SIG-M5 (cell line): ENCODE measurements at regions not wholly inside any gene's neighbourhood (a gene's known extent, or its start where the extent isn't known, plus 50 kb on each side); places are given as distances from the start of the nearest gene placed in this dataset.
"Not testable (repeated sequence)": the region's sequence is repeated elsewhere in the genome, so short reads cannot be mapped to it uniquely, and the experiment has no call there.

Experiments used
- DNase-seq: peaks from one replicate; lab custom pipeline; 2025; lab: John Stamatoyannopoulos, UW

GRCh38 chr21:28174701-28175100, 818.0 kb downstream of the LTN1 start:
- no peak for DNase-seq

GRCh38 chr21:28174006-28174405, 818.7 kb downstream of the LTN1 start:
- no peak for DNase-seq

- no peak for DNase-seq
Observed at GRCh38 chr21:28172376-28172775, 820.3 kb downstream of the LTN1 start.

- no peak for DNase-seq
Observed at GRCh38 chr21:28167366-28167765, 825.3 kb downstream of the LTN1 start.

GRCh38 chr21:28164519-28164918, 828.2 kb downstream of the LTN1 start:
- not testable (repeated sequence) for DNase-seq

- DNase-seq, result not testable (repeated sequence)
Observed at GRCh38 chr21:28162052-28162451, 830.6 kb downstream of the LTN1 start.

- no peak for DNase-seq
Observed at GRCh38 chr21:28160378-28160777, 832.3 kb downstream of the LTN1 start.

GRCh38 chr21:28159396-28159795, 833.3 kb downstream of the LTN1 start:
- no peak for DNase-seq

GRCh38 chr21:28156590-28156989, 836.1 kb downstream of the LTN1 start:
- DNase-seq, result no peak

- no peak for DNase-seq
Observed at GRCh38 chr21:28154121-28154520, 838.6 kb downstream of the LTN1 start.

GRCh38 chr21:28152732-28153131, 839.9 kb downstream of the LTN1 start:
- no peak for DNase-seq

GRCh38 chr21:28151758-28152157, 840.9 kb downstream of the LTN1 start:
- no peak for DNase-seq

- no peak for DNase-seq
Observed at GRCh38 chr21:28150778-28151177, 841.9 kb downstream of the LTN1 start.

GRCh38 chr21:28148400-28149064, 844.1 kb downstream of the LTN1 start:
- DNase-seq, result no peak

- DNase-seq, result no peak
Observed at GRCh38 chr21:28144653-28145052, 848.0 kb downstream of the LTN1 start.

GRCh38 chr21:28144089-28144488, 848.6 kb downstream of the LTN1 start:
- no peak for DNase-seq

GRCh38 chr21:28142697-28143096, 850.0 kb downstream of the LTN1 start:
- peak; percentile 75 for DNase-seq

- no peak for DNase-seq
Observed at GRCh38 chr21:28138272-28138671, 854.4 kb downstream of the LTN1 start.

- DNase-seq, result no peak
Observed at GRCh38 chr21:28136656-28137255, 855.9 kb downstream of the LTN1 start.

- DNase-seq, result no peak
Observed at GRCh38 chr21:28135646-28136045, 857.0 kb downstream of the LTN1 start.

GRCh38 chr21:28133116-28133515, 859.6 kb downstream of the LTN1 start:
- no peak for DNase-seq

- no peak for DNase-seq
Observed at GRCh38 chr21:28132713-28133112, 860.0 kb downstream of the LTN1 start.

GRCh38 chr21:28127175-28127785, 865.4 kb downstream of the LTN1 start:
- DNase-seq, result no peak
